ENCODE measurements at regions not wholly inside any gene's neighbourhood (a gene's known extent, or its start where the extent isn't known, plus 50 kb on each side); places are given as distances from the start of the nearest gene placed in this dataset.
"Not testable (repeated sequence)": the region's sequence is repeated elsewhere in the genome, so short reads cannot be mapped to it uniquely, and the experiment has no call there.

DNA sequence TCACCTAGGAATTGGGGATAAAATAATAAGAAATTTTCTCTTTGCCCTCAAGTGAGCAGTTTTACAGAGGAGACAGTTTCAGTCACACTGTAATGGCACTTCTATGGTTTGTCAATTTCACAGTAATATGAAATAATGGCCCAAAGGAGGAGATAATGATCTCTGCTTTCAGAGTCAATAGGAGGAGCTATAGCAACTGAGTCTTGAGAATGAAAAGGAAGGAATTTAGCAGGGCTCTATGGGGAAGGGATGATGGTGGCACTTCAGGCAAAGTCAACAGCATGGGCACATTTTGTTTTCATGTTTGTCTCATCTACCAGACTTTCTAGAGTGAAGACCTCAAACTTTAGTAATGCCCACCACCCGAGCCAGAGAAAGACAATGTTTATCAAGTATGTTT is 138.3 kb upstream of the HMGN3 start:
- TF ChIP-seq, protein P1, sequence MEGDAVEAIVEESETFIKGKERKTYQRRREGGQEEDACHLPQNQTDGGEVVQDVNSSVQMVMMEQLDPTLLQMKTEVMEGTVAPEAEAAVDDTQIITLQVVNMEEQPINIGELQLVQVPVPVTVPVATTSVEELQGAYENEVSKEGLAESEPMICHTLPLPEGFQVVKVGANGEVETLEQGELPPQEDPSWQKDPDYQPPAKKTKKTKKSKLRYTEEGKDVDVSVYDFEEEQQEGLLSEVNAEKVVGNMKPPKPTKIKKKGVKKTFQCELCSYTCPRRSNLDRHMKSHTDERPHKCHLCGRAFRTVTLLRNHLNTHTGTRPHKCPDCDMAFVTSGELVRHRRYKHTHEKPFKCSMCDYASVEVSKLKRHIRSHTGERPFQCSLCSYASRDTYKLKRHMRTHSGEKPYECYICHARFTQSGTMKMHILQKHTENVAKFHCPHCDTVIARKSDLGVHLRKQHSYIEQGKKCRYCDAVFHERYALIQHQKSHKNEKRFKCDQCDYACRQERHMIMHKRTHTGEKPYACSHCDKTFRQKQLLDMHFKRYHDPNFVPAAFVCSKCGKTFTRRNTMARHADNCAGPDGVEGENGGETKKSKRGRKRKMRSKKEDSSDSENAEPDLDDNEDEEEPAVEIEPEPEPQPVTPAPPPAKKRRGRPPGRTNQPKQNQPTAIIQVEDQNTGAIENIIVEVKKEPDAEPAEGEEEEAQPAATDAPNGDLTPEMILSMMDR (IDR thresholded peaks at IDR 0.05; ENCODE audit: insufficient read depth, low read depth, low read length, missing control alignments): no peak
- no peak overlapping the region for H3K4me3 ChIP-seq (ENCODE audit: low read length)
- no peak for DNase-seq (ENCODE audit: low read depth)

DNA sequence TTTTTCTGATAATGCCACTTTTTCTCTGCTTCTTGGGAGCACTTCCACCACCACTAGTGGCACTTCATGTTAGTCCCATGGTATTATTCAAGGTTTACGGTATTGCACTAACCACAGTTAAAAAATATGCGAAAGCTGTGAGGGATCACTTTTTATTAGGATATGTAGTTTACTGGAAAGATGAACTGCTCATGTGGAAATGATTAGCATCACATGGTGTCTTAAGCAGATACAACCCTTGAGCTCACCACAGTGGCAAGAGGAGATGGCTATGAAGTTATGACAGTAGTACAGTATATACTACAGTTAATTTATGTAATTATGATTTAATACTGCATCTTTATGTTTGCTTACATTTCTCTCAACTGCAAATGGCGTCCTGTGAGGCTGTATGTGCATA is 134.5 kb upstream of the HMGN3 start:
- TF ChIP-seq, protein P1 (IDR thresholded peaks at IDR 0.05; ENCODE audit: insufficient read depth, low read depth, low read length, missing control alignments): no peak
- DNase-seq (ENCODE audit: low read depth): no peak

DNA sequence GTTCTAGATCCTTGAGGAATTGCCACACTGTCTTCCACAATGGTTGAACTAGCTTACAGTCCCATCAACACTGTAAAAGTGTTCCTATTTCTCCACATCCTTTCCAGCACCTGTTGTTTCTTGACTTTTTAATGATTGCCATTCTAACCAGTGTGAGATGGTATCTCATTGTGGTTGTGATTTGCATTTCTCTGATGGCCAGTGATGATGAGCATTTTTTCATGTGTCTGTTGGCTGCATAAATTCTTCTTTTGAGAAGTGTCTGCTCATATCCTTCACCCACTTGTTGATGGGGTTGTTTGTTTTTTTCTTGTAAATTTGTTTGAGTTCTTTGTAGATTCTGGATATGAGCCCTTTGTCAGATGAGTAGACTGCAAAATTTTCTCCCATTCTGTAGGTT is 129.0 kb upstream of the HMGN3 start:
- H3K4me3 ChIP-seq (ENCODE audit: low read length); DNase-seq (ENCODE audit: low read depth): not testable (repeated sequence)

More for the DNA sequence above, 134.5 kb upstream of the HMGN3 start:
- no peak overlapping the region for H3K4me3 ChIP-seq (ENCODE audit: low read length)

DNA sequence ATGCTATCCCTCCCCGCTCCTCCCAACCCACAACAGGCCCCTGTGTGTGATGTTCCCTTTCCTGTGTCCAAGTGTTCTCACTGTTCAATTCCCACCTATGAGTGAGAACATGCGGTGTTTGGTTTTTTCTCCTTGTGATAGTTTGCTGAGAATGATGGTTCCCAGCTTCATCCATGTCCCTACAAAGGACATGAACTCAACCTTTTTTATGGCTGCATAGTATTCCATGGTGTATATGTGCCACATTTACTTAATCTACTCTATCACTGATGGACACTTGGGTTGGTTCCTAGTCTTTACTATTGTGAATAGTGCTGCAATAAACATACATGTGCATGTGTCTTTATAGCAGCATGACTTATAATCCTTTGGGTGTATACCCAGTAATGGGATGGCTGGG is 126.6 kb upstream of the HMGN3 start:
- not testable (repeated sequence) for H3K4me3 ChIP-seq (ENCODE audit: low read length); DNase-seq (ENCODE audit: low read depth)

DNA sequence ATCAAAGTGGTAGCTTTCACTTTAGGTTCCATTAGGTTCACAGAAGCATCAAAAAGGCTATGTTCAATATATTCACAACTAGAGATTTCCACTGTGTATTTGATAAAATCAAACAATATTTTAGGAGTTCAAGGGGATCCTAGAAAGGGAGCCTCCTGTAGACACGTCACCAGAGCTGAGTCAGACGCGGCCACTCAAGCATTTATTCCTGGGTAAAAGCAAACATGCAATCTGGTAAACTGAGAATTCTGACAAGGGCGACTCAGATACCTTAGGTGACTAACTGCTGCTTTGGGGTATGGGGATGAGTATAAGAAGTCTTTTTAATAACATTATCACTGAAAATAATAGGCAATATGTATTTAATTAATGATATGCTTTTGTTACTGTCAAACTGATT is 118.7 kb upstream of the HMGN3 start:
- DNase-seq (ENCODE audit: low read depth): peak; percentile 40
- H3K4me3 ChIP-seq (ENCODE audit: low read length): no peak overlapping the region
- TF ChIP-seq, protein P1 (IDR thresholded peaks at IDR 0.05; ENCODE audit: insufficient read depth, low read depth, low read length, missing control alignments): no peak

DNA sequence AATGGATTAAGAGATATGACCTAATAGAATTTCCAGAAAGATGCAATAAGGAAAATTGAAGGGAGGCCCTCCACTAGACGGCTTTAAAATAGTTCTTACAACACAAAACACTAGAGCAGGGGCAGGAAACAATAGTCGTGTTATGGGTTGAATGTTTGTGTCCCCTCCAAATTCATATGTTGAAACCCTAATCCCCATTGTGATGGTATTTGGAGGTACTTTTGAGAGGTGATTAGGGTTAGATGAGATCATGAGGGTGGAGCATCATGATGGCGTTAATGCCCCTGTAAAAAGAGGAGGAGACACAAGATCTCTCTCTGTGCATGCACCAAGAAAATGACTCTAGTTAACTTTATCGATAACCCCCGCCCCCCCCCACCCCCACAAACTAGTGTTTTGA is 104.0 kb upstream of the HMGN3 start:
- TF ChIP-seq, protein P1 (IDR thresholded peaks at IDR 0.05; ENCODE audit: insufficient read depth, low read depth, low read length, missing control alignments): no peak
- no peak overlapping the region for H3K4me3 ChIP-seq (ENCODE audit: low read length)
- DNase-seq (ENCODE audit: low read depth): no peak

DNA sequence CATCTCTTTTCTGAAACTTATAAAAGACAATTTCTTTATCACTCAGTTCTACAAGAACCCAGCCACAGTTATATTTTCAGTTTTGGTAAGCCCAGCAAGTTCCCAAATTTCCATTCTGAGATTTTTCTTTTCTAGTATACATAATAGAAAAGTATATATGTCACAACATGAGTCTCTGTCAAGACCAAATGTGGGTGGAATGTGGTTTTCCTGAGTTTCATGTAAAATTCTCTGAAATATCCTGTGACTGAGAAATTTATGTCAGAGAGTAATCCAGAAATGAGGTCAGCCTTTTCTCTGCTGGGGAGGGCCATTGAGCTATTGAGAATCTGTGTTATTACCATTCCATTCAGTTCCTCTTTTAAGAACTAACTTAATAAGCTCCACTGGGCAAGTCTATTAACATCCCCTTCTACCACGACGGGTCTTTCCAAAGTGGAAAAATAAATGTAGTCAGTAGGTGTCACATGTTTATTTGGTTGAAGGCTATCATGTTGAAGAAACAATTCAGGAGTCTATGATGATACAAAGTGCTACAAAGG is 100.7 kb upstream of the HMGN3 start:
- H3K4me3 ChIP-seq (ENCODE audit: low read length): no peak overlapping the region
- no peak for DNase-seq (ENCODE audit: low read depth)
- TF ChIP-seq, protein P1 (IDR thresholded peaks at IDR 0.05; ENCODE audit: insufficient read depth, low read depth, low read length, missing control alignments): no peak

DNA sequence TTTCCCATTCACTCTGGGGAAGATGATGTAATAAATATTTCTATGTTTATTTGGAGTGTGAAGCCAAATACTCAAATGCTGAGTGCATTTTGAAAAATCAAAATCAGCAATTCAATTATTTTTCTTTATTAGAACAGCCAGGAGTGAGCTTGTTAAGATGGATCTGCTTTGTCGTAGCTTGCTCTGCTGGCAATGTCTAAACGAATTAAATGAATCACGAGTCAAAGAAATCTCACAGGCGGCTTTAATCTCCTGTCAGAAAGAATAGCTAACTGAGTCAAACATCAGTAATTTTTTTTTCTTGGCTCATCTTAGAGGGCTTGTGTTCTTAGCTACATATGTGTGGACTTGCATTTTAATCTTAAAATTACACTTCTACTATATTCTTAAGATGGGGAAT is 100.2 kb upstream of the HMGN3 start:
- TF ChIP-seq, protein P1 (IDR thresholded peaks at IDR 0.05; ENCODE audit: insufficient read depth, low read depth, low read length, missing control alignments): no peak
- H3K4me3 ChIP-seq (ENCODE audit: low read length): no peak overlapping the region
- DNase-seq (ENCODE audit: low read depth): peak; percentile 87

All from epithelial cell of esophagus (primary cell).